Transverse colon (tissue), 4 donors: ENCODE measurements at regions not wholly inside any gene's neighbourhood (a gene's known extent, or its start where the extent isn't known, plus 50 kb on each side); places are given as distances from the start of the nearest gene placed in this dataset.

Experiments used
- DNase-seq: peaks from one replicate; pipeline ENCODE4 v3.0.0-alpha.2; 2019
- H3K27ac ChIP-seq, 4 donors: fragments of 200-600 bp; sonication (generic); 2 replicates each; pipeline ENCODE4 v1.5.1; 2016 to 2018; ENCODE audit warnings: inconsistent platforms in 4 of 4
- H3K27me3 ChIP-seq: fragments of 200-600 bp; sonication (generic); 2 replicates; pipeline ENCODE4 v1.5.1; 2017; ENCODE audit warnings: inconsistent platforms
- H3K36me3 ChIP-seq, 4 donors: fragments of 200-600 bp; sonication (generic); 2 replicates each; pipeline ENCODE4 v1.5.1; 2017 to 2019; ENCODE audit warnings: inconsistent platforms in 4 of 4
- H3K4me1 ChIP-seq, 4 donors: fragments of 200-600 bp; sonication (generic); 2 replicates each; pipeline ENCODE4 v1.5.1; 2017 to 2020; ENCODE audit warnings: inconsistent platforms in 4 of 4
- H3K4me3 ChIP-seq, 4 donors: fragments of 200-600 bp; sonication (generic); 1 replicate in 1 of 4; 2 replicates in 3 of 4; pipeline versions ENCODE4 v1.5.1 to v1.6.1; 2017 to 2019; ENCODE audit warnings: inconsistent platforms in 4 of 4
- H3K9me3 ChIP-seq, 2 donors: fragments of 200-600 bp; sonication (generic); 2 replicates each; pipeline ENCODE4 v1.5.1; 2017 to 2019; ENCODE audit warnings: inconsistent platforms in 2 of 2
- CTCF ChIP-seq, 5 experiments: fragments of 200-600 bp in 3 of 5; fragments of 450-650 bp in 2 of 5; sonication (generic) in 3 of 5; IDR thresholded peaks; 1 replicate in 2 of 5; 2 replicates in 3 of 5; pipeline ENCODE4 v1.5.1; 2016 to 2017; ENCODE audit warnings: antibody characterized with exemption in 5 of 5, inconsistent platforms in 3 of 5, mild to moderate bottlenecking in 2 of 5, moderate library complexity in 1 of 5
- EP300 ChIP-seq: sonication (generic); formaldehyde crosslinking; IDR thresholded peaks from one replicate; pipeline ENCODE4 v1.6.1; 2017; ENCODE audit warnings: antibody characterized with exemption, low read depth
- POLR2A ChIP-seq: fragments of 450-650 bp; IDR thresholded peaks from one replicate; pipeline ENCODE4 v1.6.1; 2016; ENCODE audit warnings: antibody characterized with exemption, mild to moderate bottlenecking, moderate library complexity
- POLR2AphosphoS5 ChIP-seq, 3 donors: sonication (generic); formaldehyde crosslinking; IDR thresholded peaks; one replicate each; pipeline ENCODE4 v1.6.1; 2016; ENCODE audit warnings: antibody characterized with exemption in 3 of 3
- WGBS, 2 donors: methylation state at CpG; one replicate each; pipeline ENCODE4 v1.1.5; 2018; ENCODE audit warnings: low coverage in 1 of 2; 5-methylcytosine and 5-hydroxymethylcytosine counted together
- in situ Hi-C, 4 donors: fragments of 200-750 bp; cut with MboI; loops; one replicate each; pipeline versions ENCODE4 v1.15.0 to v1.15.1; 2017; ENCODE audit warnings: low sequenced_read_pairs in 3 of 4, low pct_ligation_motif_present in 1 of 4, low pct_unique_long_range_greater_than_20kb in 1 of 4
- intact Hi-C: fragments of 100-400 bp; cut with DNase I; formaldehyde crosslinking; loops from one replicate; pipeline ENCODE4 v1.15.1; 2023; ENCODE audit warnings: low total_unique reads

- in situ Hi-C loops = no loop called here
- 89% methylated on average over 3 of the region's 3 CpGs; no CpG with 5 or more reads in 1 of the 2 donors for WGBS, 2 donors
These were observed 128.3 kb downstream of the FOXA2 start for GRCh38 chr20:22456109-22456508.

GRCh38 chr20:22455259-22455658 lies 129.1 kb downstream of the FOXA2 start:
- peaks cover 0 to 20% (median 6%) of the 10 kb centered on the region in 4 donors for H3K4me1 ChIP-seq
- H3K4me3 ChIP-seq = no peak overlapping the region
- 83 to 91% methylated on average over 2 to 6 of the region's 6 CpGs for WGBS, 2 donors
- in situ Hi-C loops (no loop called here), intact Hi-C loops (no loop called here)
- no peaks in the 10 kb centered on the region for H3K36me3 ChIP-seq
- no peak overlapping the region for H3K27ac ChIP-seq
- TF ChIP-seq EP300 (no peak), POLR2A (no peak), POLR2AphosphoS5 (IDR thresholded peaks at IDR 0.05) (no peak), CTCF (IDR thresholded peaks at IDR 0.05) (no peak)
- H3K27me3 ChIP-seq = no peaks in the 10 kb centered on the region
- H3K9me3 ChIP-seq = no peaks in the 10 kb centered on the region
- no peak for DNase-seq

More at GRCh38 chr20:22456109-22456508, 128.3 kb downstream of the FOXA2 start:
- Histone ChIP-seq H3K4me1 (peaks cover 0 to 13% (median 3%) of the 10 kb centered on the region in 4 donors), H3K4me3 (no peak overlapping the region), H3K9me3 (no peaks in the 10 kb centered on the region), H3K27me3 (no peaks in the 10 kb centered on the region), H3K27ac (no peak overlapping the region), H3K36me3 (no peaks in the 10 kb centered on the region)
- no peak for DNase-seq
- no peak for TF ChIP-seq CTCF (IDR thresholded peaks at IDR 0.05)
- TF ChIP-seq POLR2AphosphoS5 (IDR thresholded peaks at IDR 0.05) = no peak
- TF ChIP-seq EP300 = no peak
- TF ChIP-seq POLR2A = no peak
- intact Hi-C loops = no loop called here

- peaks cover 0 to 38% (median 12%) of the 10 kb centered on the region in 4 donors for H3K4me1 ChIP-seq
- TF ChIP-seq EP300 (no peak), CTCF (IDR thresholded peaks at IDR 0.05) (peak; percentile 47 to 72 (median 63)), POLR2AphosphoS5 (IDR thresholded peaks at IDR 0.05) (peak in 1 of 3 donors; percentile 16)
- H3K27me3 ChIP-seq = no peaks in the 10 kb centered on the region
- H3K36me3 ChIP-seq = no peaks in the 10 kb centered on the region
- WGBS, 2 donors = 33 to 69% methylated on average over 5 to 12 of the region's 12 CpGs
- peak overlapping the region in 3 of 4 donors; percentile 30 to 62 (median 46) for H3K27ac ChIP-seq
- peak; percentile 30 for DNase-seq
- intact Hi-C loops = no loop called here
- H3K9me3 ChIP-seq = no peaks in the 10 kb centered on the region
- H3K4me3 ChIP-seq = no peak overlapping the region
- in situ Hi-C loops = no loop called here
These were observed 130.9 kb downstream of the FOXA2 start for GRCh38 chr20:22453244-22454080.

GRCh38 chr20:22452442-22453011 lies 131.8 kb downstream of the FOXA2 start:
- intact Hi-C loops (no loop called here), in situ Hi-C loops (no loop called here)
- WGBS, 2 donors = 33 to 66% methylated on average over 1 to 3 of the region's 3 CpGs
- no peak for DNase-seq
- H3K27ac ChIP-seq = peak overlapping the region in 3 of 4 donors; percentile 30 to 62 (median 46)
- no peaks in the 10 kb centered on the region for H3K27me3 ChIP-seq
- no peak overlapping the region for H3K4me3 ChIP-seq
- H3K36me3 ChIP-seq = no peaks in the 10 kb centered on the region
- TF ChIP-seq POLR2AphosphoS5 (IDR thresholded peaks at IDR 0.05) = no peak
- no peak for TF ChIP-seq CTCF (IDR thresholded peaks at IDR 0.05)
- no peak for TF ChIP-seq POLR2A
- TF ChIP-seq EP300 = no peak
- H3K4me1 ChIP-seq = peaks cover 0 to 39% (median 12%) of the 10 kb centered on the region in 4 donors
- no peaks in the 10 kb centered on the region for H3K9me3 ChIP-seq
